Stimulated activated CD8-positive, alpha-beta memory T cell treated with anti-CD3 and anti-CD28 coated beads, Interleukin-4, amount 100 ng/mL, for 24 hours (primary cell): ENCODE measurements at regions not wholly inside any gene's neighbourhood (a gene's known extent, or its start where the extent isn't known, plus 50 kb on each side); places are given as distances from the start of the nearest gene placed in this dataset.
"Not testable (repeated sequence)": the region's sequence is repeated elsewhere in the genome, so short reads cannot be mapped to it uniquely, and the experiment has no call there.

Experiments
- DNase-seq: peaks from one replicate; pipeline ENCODE4 v3.0.0-alpha.2; 2020; ENCODE audit warnings: low read depth

GRCh38 chr16:10275214-10275996 lies 93.2 kb upstream of the GRIN2A start:
- DNase-seq = not testable (repeated sequence)

- DNase-seq = no peak
Observed at GRCh38 chr16:10277597-10277996, 95.4 kb upstream of the GRIN2A start.

GRCh38 chr16:10280262-10281170 lies 98.3 kb upstream of the GRIN2A start:
- DNase-seq = no peak

GRCh38 chr16:10282367-10282766 lies 100.1 kb upstream of the GRIN2A start:
- DNase-seq = no peak

GRCh38 chr16:10283246-10283645 lies 101.0 kb upstream of the GRIN2A start:
- DNase-seq = not testable (repeated sequence)

GRCh38 chr16:10290467-10291105 lies 95.3 kb upstream of the ATF7IP2 start:
- not testable (repeated sequence) for DNase-seq

GRCh38 chr16:10292197-10292596 lies 93.7 kb upstream of the ATF7IP2 start:
- DNase-seq = not testable (repeated sequence)

GRCh38 chr16:10292976-10293375 lies 92.9 kb upstream of the ATF7IP2 start:
- DNase-seq = not testable (repeated sequence)

- not testable (repeated sequence) for DNase-seq
Observed at GRCh38 chr16:10294153-10294552, 91.7 kb upstream of the ATF7IP2 start.

- DNase-seq = no peak
Observed at GRCh38 chr16:10296956-10297340, 88.9 kb upstream of the ATF7IP2 start.

GRCh38 chr16:10297341-10298006 lies 88.4 kb upstream of the ATF7IP2 start:
- no peak for DNase-seq

GRCh38 chr16:10300905-10301304 lies 85.0 kb upstream of the ATF7IP2 start:
- no peak for DNase-seq

GRCh38 chr16:10301547-10301946 lies 84.3 kb upstream of the ATF7IP2 start:
- not testable (repeated sequence) for DNase-seq

- no peak for DNase-seq
Observed at GRCh38 chr16:10305912-10306311, 79.9 kb upstream of the ATF7IP2 start.

GRCh38 chr16:10308305-10309193 lies 77.3 kb upstream of the ATF7IP2 start:
- no peak for DNase-seq

- no peak for DNase-seq
Observed at GRCh38 chr16:10309271-10309932, 76.5 kb upstream of the ATF7IP2 start.

GRCh38 chr16:10312008-10312407 lies 73.9 kb upstream of the ATF7IP2 start:
- no peak for DNase-seq

- no peak for DNase-seq
Observed at GRCh38 chr16:10312784-10313724, 72.8 kb upstream of the ATF7IP2 start.

GRCh38 chr16:10314317-10314716 lies 71.5 kb upstream of the ATF7IP2 start:
- DNase-seq = no peak
